PFSK-1 (cell line): ENCODE measurements at regions not wholly inside any gene's neighbourhood (a gene's known extent, or its start where the extent isn't known, plus 50 kb on each side); places are given as distances from the start of the nearest gene placed in this dataset.

Experiments used
- FOXP2 ChIP-seq: optimal IDR thresholded peaks from 2 replicates; pipeline ENCODE3; 2011; ENCODE audit warnings: borderline replicate concordance, control low read depth, inconsistent platforms; ENCODE audit not compliant: insufficient read depth; ENCODE audit errors: extremely low read length, extremely low read depth
- POLR2AphosphoS5 ChIP-seq: IDR thresholded peaks from 2 replicates; pipeline ENCODE4 v1.6.1; 2012; ENCODE audit warnings: low read depth, mild to moderate bottlenecking, control low read depth, low read length, moderate library complexity
- REST ChIP-seq, 2 experiments: IDR thresholded peaks; 2 replicates each; pipeline versions ENCODE4 v1.6.1 to v1.8.0; 2011 to 2012; ENCODE audit warnings: low read depth in 2 of 2, low read length in 2 of 2, control low read depth in 1 of 2, inconsistent platforms in 1 of 2, mild to moderate bottlenecking in 1 of 2, moderate library complexity in 1 of 2; ENCODE audit not compliant: insufficient read depth in 1 of 2
- SIN3A ChIP-seq: IDR thresholded peaks from 2 replicates; pipeline ENCODE4 v1.6.1; 2012; ENCODE audit warnings: mild to moderate bottlenecking, low read length, moderate library complexity, borderline replicate concordance; ENCODE audit not compliant: insufficient read depth
- TAF1 ChIP-seq: IDR thresholded peaks from 2 replicates; pipeline ENCODE4 v1.6.1; 2012; ENCODE audit warnings: low read length, control low read depth, borderline replicate concordance; ENCODE audit not compliant: insufficient read depth

GRCh38 chr4:35447474-35447873 lies 796.8 kb downstream of the ARAP2 start:
- TF ChIP-seq SIN3A (no peak), POLR2AphosphoS5 (no peak), TAF1 (no peak), FOXP2 (no peak)

GRCh38 chr4:35459045-35459444 lies 785.3 kb downstream of the ARAP2 start:
- no peak for TF ChIP-seq TAF1
- no peak for TF ChIP-seq POLR2AphosphoS5

GRCh38 chr4:35461931-35462659 lies 782.2 kb downstream of the ARAP2 start:
- no peak for TF ChIP-seq FOXP2
- no peak for TF ChIP-seq SIN3A

GRCh38 chr4:35463251-35463952 lies 780.9 kb downstream of the ARAP2 start:
- no peak for TF ChIP-seq FOXP2
- TF ChIP-seq REST (IDR thresholded peaks at IDR 0.05; ENCODE audit: insufficient read depth in 1 of 2, low read depth in 2 of 2, low read length in 2 of 2), result no peak
- TF ChIP-seq SIN3A, result no peak
- TF ChIP-seq TAF1, result no peak
- TF ChIP-seq POLR2AphosphoS5, result no peak

- no peak for TF ChIP-seq REST (IDR thresholded peaks at IDR 0.05; ENCODE audit: insufficient read depth in 1 of 2, low read depth in 2 of 2, low read length in 2 of 2)
Observed at GRCh38 chr4:35464964-35465528, 779.3 kb downstream of the ARAP2 start.

- TF ChIP-seq SIN3A (no peak), POLR2AphosphoS5 (no peak), FOXP2 (no peak), TAF1 (no peak)
Observed at GRCh38 chr4:35491093-35491492, 753.2 kb downstream of the ARAP2 start.

- TF ChIP-seq FOXP2, result no peak
- TF ChIP-seq POLR2AphosphoS5, result no peak
- TF ChIP-seq TAF1, result no peak
- TF ChIP-seq REST (IDR thresholded peaks at IDR 0.05; ENCODE audit: insufficient read depth in 1 of 2, low read depth in 2 of 2, low read length in 2 of 2), result no peak
- TF ChIP-seq SIN3A, result no peak
Observed at GRCh38 chr4:35493977-35494376, 750.3 kb downstream of the ARAP2 start.
